ENCODE measurements at regions not wholly inside any gene's neighbourhood (a gene's known extent, or its start where the extent isn't known, plus 50 kb on each side); places are given as distances from the start of the nearest gene placed in this dataset.

GRCh38 chr2:107305966-107306365 lies 420.0 kb upstream of the ST6GAL2 start:
- TF ChIP-seq CTCF (IDR thresholded peaks at IDR 0.05 in 4 of 5, conservative IDR thresholded peaks at IDR 0.05 in 1 of 5) (no peak), POLR2A (IDR thresholded peaks at IDR 0.05) (no peak)

Data from gastrocnemius medialis (tissue), 4 donors.